HL-60 (cell line): ENCODE measurements at regions not wholly inside any gene's neighbourhood (a gene's known extent, or its start where the extent isn't known, plus 50 kb on each side); places are given as distances from the start of the nearest gene placed in this dataset.

Source experiments
- DNase-seq, 2 experiments: peaks; one replicate each; pipeline ENCODE4 v3.0.0-alpha.2; 2010 to 2020; ENCODE audit warnings: low read depth in 1 of 2, low spot score in 1 of 2
- H3K27ac ChIP-seq: fragments of 250-450 bp; sonication (Bioruptor Pico); replicated peaks from 2 replicates; pipeline ENCODE4 v1.5.1; 2020; ENCODE audit warnings: mild to moderate bottlenecking, moderate library complexity
- H3K27me3 ChIP-seq: fragments of 250-450 bp; sonication (Bioruptor Pico); 2 replicates; pipeline ENCODE4 v1.5.1; 2021; ENCODE audit warnings: mild to moderate bottlenecking, moderate library complexity; ENCODE audit not compliant: insufficient read depth, poor library complexity, severe bottlenecking
- H3K4me3 ChIP-seq: replicated peaks from 2 replicates; pipeline ENCODE4 v1.5.1; 2011; ENCODE audit warnings: mild to moderate bottlenecking, control low read depth, low read length; ENCODE audit not compliant: insufficient read depth
- CTCF ChIP-seq: IDR thresholded peaks from one replicate; pipeline ENCODE4 v1.5.1; 2011; ENCODE audit warnings: low read length, control low read depth, inconsistent platforms; ENCODE audit not compliant: insufficient read depth
- GABPA ChIP-seq: IDR thresholded peaks from 2 replicates; pipeline ENCODE4 v1.6.1; 2012; ENCODE audit warnings: low read depth
- POLR2AphosphoS5 ChIP-seq: IDR thresholded peaks from 2 replicates; pipeline ENCODE4 v1.6.1; 2012; ENCODE audit warnings: low read depth
- REST ChIP-seq: IDR thresholded peaks from 2 replicates; pipeline ENCODE4 v1.6.1; 2012; ENCODE audit warnings: low read depth; ENCODE audit not compliant: insufficient replicate concordance
- SPI1 ChIP-seq: IDR thresholded peaks from 2 replicates; pipeline ENCODE4 v1.6.1; 2012; ENCODE audit warnings: low read depth, mild to moderate bottlenecking, borderline replicate concordance

DNA sequence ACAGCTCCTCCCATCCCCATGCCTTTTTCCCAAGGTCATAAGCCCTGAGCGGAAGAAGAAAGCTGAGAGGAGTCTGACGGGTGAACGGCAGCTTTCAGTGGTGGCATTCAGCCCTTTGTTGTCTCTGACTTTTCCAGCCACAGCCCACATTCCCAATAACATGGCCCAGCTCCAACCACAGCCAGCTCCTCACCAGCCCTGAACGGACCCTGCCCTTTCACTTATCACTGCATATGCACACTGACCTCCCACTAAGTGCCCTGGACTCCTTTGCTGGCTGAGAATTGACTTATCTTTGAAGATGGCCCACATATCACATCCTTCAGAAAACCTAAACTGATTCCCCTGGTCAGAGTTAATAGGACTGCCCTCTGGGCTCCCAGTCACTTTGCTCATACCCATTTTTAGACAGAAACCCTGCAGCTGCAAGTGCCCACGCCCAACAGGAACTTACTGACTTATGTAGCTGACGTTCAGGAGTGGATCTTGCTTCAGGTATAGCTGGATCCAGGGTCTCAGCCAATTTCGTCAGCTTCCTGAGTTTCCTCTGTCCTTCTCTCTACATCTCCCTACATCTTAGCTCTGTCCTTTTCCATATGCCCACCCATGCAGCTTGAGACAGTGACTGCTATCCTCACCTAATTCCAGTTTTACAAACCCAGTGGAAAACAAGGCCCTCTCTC lies 348.5 kb upstream of the PROK2 start:
- DNase-seq, result no peak
- TF ChIP-seq REST (no peak), SPI1 (no peak), POLR2AphosphoS5 (no peak), GABPA (no peak), CTCF (no peak)
- H3K27ac ChIP-seq, result no peak overlapping the region
- no peaks in the 10 kb centered on the region for H3K27me3 ChIP-seq
- H3K4me3 ChIP-seq, result no peak overlapping the region

DNA sequence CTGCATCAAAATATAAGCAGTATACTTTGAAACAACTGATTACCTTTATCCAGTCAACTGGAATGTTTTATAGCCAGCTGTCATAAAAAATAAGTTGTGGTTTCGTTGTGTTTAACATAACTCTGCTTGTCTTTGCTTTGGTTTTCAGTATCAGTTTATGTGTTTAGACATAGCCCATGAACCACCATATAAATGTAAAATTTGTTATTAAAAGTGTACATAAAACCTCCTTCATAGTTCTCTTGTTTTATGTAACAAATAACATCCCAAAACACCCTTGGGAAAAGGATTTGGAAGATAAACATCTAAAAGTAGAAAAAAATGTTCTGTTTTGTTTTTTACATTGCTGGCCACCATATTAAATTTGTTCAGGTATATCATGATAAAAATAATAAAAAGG lies 347.0 kb upstream of the PROK2 start:
- no peaks in the 10 kb centered on the region for H3K27me3 ChIP-seq
- no peak for DNase-seq
- TF ChIP-seq CTCF (no peak), REST (no peak), POLR2AphosphoS5 (no peak), GABPA (no peak), SPI1 (no peak)
- H3K27ac ChIP-seq, result no peak overlapping the region
- H3K4me3 ChIP-seq, result no peak overlapping the region

DNA sequence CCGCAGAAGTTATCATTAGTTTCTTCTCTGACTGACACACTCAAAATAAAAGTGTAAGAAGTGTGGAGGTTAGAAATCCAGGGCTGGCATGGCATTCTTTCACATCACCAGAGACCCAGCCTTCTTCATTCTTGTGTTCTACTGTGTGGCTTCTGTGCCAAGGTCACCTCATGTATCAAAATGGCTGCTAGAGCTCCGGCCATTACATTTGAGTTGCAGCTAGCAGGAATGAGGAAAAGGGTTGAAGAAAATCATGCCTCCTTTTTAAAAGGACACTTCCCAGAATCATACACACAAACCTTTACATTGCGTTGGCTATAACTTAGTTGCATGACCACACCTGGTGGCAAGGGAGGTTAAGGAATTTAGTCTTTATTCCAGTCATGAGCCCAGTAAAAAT lies 345.6 kb upstream of the PROK2 start:
- no peak for TF ChIP-seq GABPA
- no peak for TF ChIP-seq SPI1
- TF ChIP-seq REST, result no peak
- TF ChIP-seq CTCF, result no peak
- TF ChIP-seq POLR2AphosphoS5, result no peak
- H3K4me3 ChIP-seq, result no peak overlapping the region
- no peak overlapping the region for H3K27ac ChIP-seq
- no peaks in the 10 kb centered on the region for H3K27me3 ChIP-seq
- DNase-seq, result no peak
